H1 (cell line): ENCODE measurements at regions not wholly inside any gene's neighbourhood (a gene's known extent, or its start where the extent isn't known, plus 50 kb on each side); places are given as distances from the start of the nearest gene placed in this dataset.
A peak's percentile ranks its signal among the peaks of the same experiment; 100 is the strongest.

Experiments used
- CTCF ChIA-PET: fragments of 300-600 bp; sonication (Branson Sonifier 250); formaldehyde crosslinking; loops from one replicate; lab custom pipeline; 2021; ENCODE audit not compliant: partially characterized antibody; lab: Charles Lee
- POLR2A ChIA-PET: fragments of 300-600 bp; sonication (Branson Sonifier 250); formaldehyde crosslinking; loops from one replicate; lab custom pipeline; 2021; ENCODE audit warnings: inconsistent platforms; ENCODE audit not compliant: partially characterized antibody; lab: Charles Lee
- DNase-seq, 2 experiments: peaks; one replicate each; pipeline versions ENCODE4 v3.0.0 to v3.0.0-alpha.2; 2010 to 2022; ENCODE audit warnings: low spot score in 2 of 2, low read depth in 1 of 2, mixed read lengths in 1 of 2
- FAIRE-seq: peaks from 2 replicates; lab custom pipeline; 2011; peaks lifted over from hg19 to GRCh38; lab: Jason Lieb, UNC
- H2AFZ ChIP-seq: 2 replicates; pipeline ENCODE4 v1.8.1; 2012; ENCODE audit warnings: low read length, inconsistent platforms
- H2AK5ac ChIP-seq: 2 replicates; pipeline ENCODE4 v1.6.1; 2013; ENCODE audit warnings: low read depth, low read length
- H2BK120ac ChIP-seq: replicated peaks from 2 replicates; pipeline ENCODE3; 2013; ENCODE audit warnings: low read depth, low read length, inconsistent platforms
- H2BK12ac ChIP-seq: 2 replicates; pipeline ENCODE4 v1.6.1; 2013; ENCODE audit warnings: low read depth, low read length
- H2BK15ac ChIP-seq: 2 replicates; pipeline ENCODE4 v1.6.1; 2013; ENCODE audit warnings: low read length
- H2BK20ac ChIP-seq: 2 replicates; pipeline ENCODE4 v1.6.1; 2013; ENCODE audit warnings: low read length
- H2BK5ac ChIP-seq: 2 replicates; pipeline ENCODE4 v1.6.1; 2013; ENCODE audit warnings: low read depth, low read length
- H3K14ac ChIP-seq: 2 replicates; pipeline ENCODE4 v1.6.1; 2013; ENCODE audit warnings: inconsistent platforms; ENCODE audit not compliant: insufficient read length
- H3K18ac ChIP-seq: 2 replicates; pipeline ENCODE4 v1.6.1; 2013; ENCODE audit warnings: low read length; ENCODE audit errors: extremely low read depth
- H3K23ac ChIP-seq: 2 replicates; pipeline ENCODE4 v1.6.1; 2013; ENCODE audit warnings: inconsistent platforms; ENCODE audit not compliant: insufficient read length
- H3K23me2 ChIP-seq: 2 replicates; pipeline ENCODE4 v1.6.1; 2013; ENCODE audit warnings: low read depth, low read length
- H3K27ac ChIP-seq: 2 replicates; pipeline ENCODE4 v1.6.1; 2011; ENCODE audit warnings: low read depth, low read length, inconsistent platforms
- H3K27me3 ChIP-seq, 4 experiments: replicated peaks in 1 of 4; 1 replicate in 1 of 4; 2 replicates in 3 of 4; pipeline versions ENCODE4 v1.6.1 to v1.8.1; 2011 to 2013; ENCODE audit warnings: low read length in 3 of 4, mild to moderate bottlenecking in 3 of 4, inconsistent platforms in 2 of 4, mixed read lengths in 2 of 4, moderate library complexity in 1 of 4; ENCODE audit not compliant: control insufficient read depth in 3 of 4, insufficient read depth in 3 of 4; ENCODE audit errors: extremely low read depth in 1 of 4
- H3K36me3 ChIP-seq, 4 experiments: 2 replicates each; pipeline versions ENCODE4 v1.6.1 to v1.8.1; 2011 to 2013; ENCODE audit warnings: mild to moderate bottlenecking in 4 of 4, low read length in 3 of 4, moderate library complexity in 2 of 4, control low read depth in 1 of 4, inconsistent platforms in 1 of 4; ENCODE audit not compliant: insufficient read depth in 4 of 4, control insufficient read depth in 2 of 4
- H3K4ac ChIP-seq: replicated peaks from 2 replicates; pipeline ENCODE3; 2013; ENCODE audit warnings: low read length, low read depth, mixed read lengths, inconsistent platforms; ENCODE audit not compliant: insufficient read length
- H3K4me1 ChIP-seq, 4 experiments: replicated peaks in 1 of 4; 1 replicate in 1 of 4; 2 replicates in 3 of 4; pipeline versions ENCODE4 v1.6.1 to v1.8.1; 2011 to 2013; ENCODE audit warnings: low read length in 3 of 4, inconsistent platforms in 2 of 4, mixed read lengths in 1 of 4; ENCODE audit not compliant: insufficient read depth in 4 of 4, control insufficient read depth in 3 of 4
- H3K4me2 ChIP-seq, 2 experiments: 2 replicates each; pipeline versions ENCODE4 v1.6.1 to v1.8.1; 2011 to 2013; ENCODE audit warnings: low read depth in 2 of 2, low read length in 2 of 2, control low read depth in 1 of 2, inconsistent platforms in 1 of 2, mild to moderate bottlenecking in 1 of 2; ENCODE audit not compliant: insufficient read depth in 1 of 2
- H3K4me3 ChIP-seq, 4 experiments: fragments of 200-600, 300-600 bp in 1 of 4; sonication (generic), shearing (Covaris generic), sonication (Bioruptor Twin) in 1 of 4; 2 replicates each; pipeline versions ENCODE4 v1.5.1 to v1.8.1; 2011 to 2016; ENCODE audit warnings: low read length in 4 of 4, low read depth in 3 of 4, control low read depth in 2 of 4, inconsistent platforms in 2 of 4, mild to moderate bottlenecking in 2 of 4, mixed read lengths in 1 of 4, moderate library complexity in 1 of 4; ENCODE audit not compliant: insufficient read depth in 2 of 4; ENCODE audit errors: extremely low read depth in 1 of 4
- H3K56ac ChIP-seq: replicated peaks from 2 replicates; pipeline ENCODE3; 2013; ENCODE audit warnings: low read depth, mild to moderate bottlenecking, mixed read lengths, low read length, inconsistent platforms; ENCODE audit not compliant: insufficient read length
- H3K79me1 ChIP-seq: 2 replicates; pipeline ENCODE4 v1.6.1; 2013; ENCODE audit warnings: low read depth, low read length, control low read depth
- H3K79me2 ChIP-seq, 2 experiments: 2 replicates each; pipeline versions ENCODE4 v1.6.1 to v1.8.1; 2012 to 2013; ENCODE audit warnings: low read length in 2 of 2, mild to moderate bottlenecking in 2 of 2, inconsistent platforms in 1 of 2; ENCODE audit not compliant: insufficient read depth in 2 of 2, control insufficient read depth in 1 of 2
- H3K9ac ChIP-seq, 4 experiments: replicated peaks in 1 of 4; 1 replicate in 1 of 4; 2 replicates in 3 of 4; pipeline versions ENCODE4 v1.6.1 to v1.8.1; 2011 to 2013; ENCODE audit warnings: low read depth in 3 of 4, low read length in 3 of 4, control low read depth in 2 of 4, mild to moderate bottlenecking in 2 of 4, moderate library complexity in 2 of 4, inconsistent platforms in 1 of 4; ENCODE audit errors: extremely low read depth in 1 of 4
- H3K9me3 ChIP-seq, 2 experiments: 2 replicates each; pipeline versions ENCODE4 v1.6.1 to v1.8.1; 2012 to 2013; ENCODE audit warnings: mild to moderate bottlenecking in 2 of 2, moderate library complexity in 2 of 2, control low read depth in 1 of 2, inconsistent platforms in 1 of 2, low read depth in 1 of 2, low read length in 1 of 2, mixed read lengths in 1 of 2; ENCODE audit not compliant: insufficient read depth in 2 of 2
- H4K20me1 ChIP-seq, 2 experiments: replicated peaks in 1 of 2; 2 replicates each; pipeline versions ENCODE3 to v1.8.1; 2011 to 2013; ENCODE audit warnings: inconsistent platforms in 2 of 2, low read length in 2 of 2, mild to moderate bottlenecking in 1 of 2; ENCODE audit not compliant: insufficient read depth in 2 of 2, control insufficient read depth in 1 of 2
- H4K5ac ChIP-seq: 2 replicates; pipeline ENCODE4 v1.6.1; 2013; ENCODE audit warnings: low read length, low read depth, mixed read lengths, inconsistent platforms; ENCODE audit not compliant: insufficient read length
- H4K8ac ChIP-seq: 2 replicates; pipeline ENCODE4 v1.8.0; 2013; ENCODE audit warnings: mild to moderate bottlenecking, moderate library complexity, low read length, inconsistent platforms; ENCODE audit not compliant: insufficient read depth; ENCODE audit errors: extremely low read depth
- H4K91ac ChIP-seq: replicated peaks from 2 replicates; pipeline ENCODE3; 2013; ENCODE audit warnings: low read length, mixed read lengths, inconsistent platforms; ENCODE audit not compliant: insufficient read length
- BCL11A ChIP-seq, 2 experiments: IDR thresholded peaks; one replicate each; pipeline ENCODE4 v1.6.1; 2011; ENCODE audit warnings: low read depth in 2 of 2, low read length in 2 of 2, mild to moderate bottlenecking in 2 of 2
- CREB1 ChIP-seq: IDR thresholded peaks from 2 replicates; pipeline ENCODE4 v1.6.1; 2012; ENCODE audit warnings: inconsistent platforms
- CTCF ChIP-seq, 3 experiments: IDR thresholded peaks; 1 replicate in 2 of 3; 2 replicates in 1 of 3; pipeline versions ENCODE4 v1.5.1 to v1.6.1; 2011; ENCODE audit warnings: low read length in 3 of 3, mild to moderate bottlenecking in 3 of 3, inconsistent platforms in 2 of 3, low read depth in 1 of 3, moderate library complexity in 1 of 3; ENCODE audit not compliant: insufficient read depth in 1 of 3; ENCODE audit errors: control extremely low read depth in 1 of 3
- POLR2AphosphoS5 ChIP-seq: IDR thresholded peaks from 2 replicates; pipeline ENCODE4 v1.6.1; 2011; ENCODE audit warnings: low read depth, low read length
- RAD21 ChIP-seq, 2 experiments: IDR thresholded peaks in 1 of 2; conservative IDR thresholded peaks in 1 of 2; 2 replicates each; pipeline ENCODE4 v1.6.1; 2011; ENCODE audit warnings: low read depth in 2 of 2, low read length in 2 of 2, improper control_type of control experiment in 1 of 2, inconsistent platforms in 1 of 2, mild to moderate bottlenecking in 1 of 2, moderate library complexity in 1 of 2
- RBBP5 ChIP-seq: IDR thresholded peaks from 2 replicates; pipeline ENCODE4 v1.7.1; 2012; ENCODE audit warnings: low read depth, mild to moderate bottlenecking, inconsistent platforms, low read length, moderate library complexity, borderline replicate concordance
- TBP ChIP-seq: IDR thresholded peaks from 2 replicates; pipeline ENCODE4 v1.6.1; 2011; ENCODE audit warnings: low read depth, low read length, improper control_type of control experiment
- WGBS, 2 experiments: shearing (Covaris generic) in 1 of 2; methylation state at CpG; one replicate each; pipeline versions ENCODE4 v1.1.6 to v1.1.7; 2013 to 2015; ENCODE audit warnings: low lambda C conversion rate in 2 of 2, mixed read lengths in 2 of 2, inconsistent platforms in 1 of 2, low coverage in 1 of 2, missing lambda C conversion rate in 1 of 2; ENCODE audit not compliant: insufficient replicate concordance in 2 of 2, insufficient coverage in 1 of 2, insufficient read length in 1 of 2; ENCODE audit errors: extremely low coverage in 1 of 2, missing lambda C conversion rate in 1 of 2; 5-methylcytosine and 5-hydroxymethylcytosine counted together

- CTCF ChIA-PET: interaction anchor here (0.6 to 2.2 kb wide), 14 partner anchors 8 to 752 kb away, joined by 3 to 9 read pairs (median 3); no protein-coding TSS in a partner anchor
- WGBS, 2 experiments: 100% methylated on average over 2 of the region's 2 CpGs; no CpG with 5 or more reads in 1 of the 2 experiments
Measured at GRCh38 chr1:208997726-208998312, 585.7 kb upstream of the CAMK1G start.

More at GRCh38 chr1:208997726-208998312, 585.7 kb upstream of the CAMK1G start:
- H2BK12ac ChIP-seq: no peak overlapping the region
- no peak overlapping the region for H3K18ac ChIP-seq
- no peaks in the 10 kb centered on the region for H3K4me1 ChIP-seq
- H3K23ac ChIP-seq: no peak overlapping the region
- H3K79me2 ChIP-seq: no peaks in the 10 kb centered on the region
- H3K9me3 ChIP-seq: no peaks in the 10 kb centered on the region
- H3K14ac ChIP-seq: no peak overlapping the region
- H2BK120ac ChIP-seq: no peak overlapping the region
- H4K91ac ChIP-seq: no peak overlapping the region
- H3K27ac ChIP-seq: no peak overlapping the region
- no peaks in the 10 kb centered on the region for H3K36me3 ChIP-seq
- H2AK5ac ChIP-seq: no peak overlapping the region
- POLR2A ChIA-PET: no interaction called here
- no peak overlapping the region for H2BK20ac ChIP-seq
- H4K5ac ChIP-seq: no peak overlapping the region
- H3K56ac ChIP-seq: no peak overlapping the region
- H4K8ac ChIP-seq: no peak overlapping the region
- TF ChIP-seq CTCF (IDR thresholded peaks at IDR 0.05; ENCODE audit: control extremely low read depth in 1 of 3, insufficient read depth in 1 of 3, low read depth in 1 of 3, low read length in 3 of 3): peak in 1 of 3 experiments; percentile 38; a peak in 2 of 4 replicates
- no peak for TF ChIP-seq TBP
- TF ChIP-seq RAD21 (IDR thresholded peaks at IDR 0.05 in 1 of 2, conservative IDR thresholded peaks at IDR 0.05 in 1 of 2; ENCODE audit: low read depth in 2 of 2, low read length in 2 of 2): peak; percentile 39 to 44; a peak in 3 of 4 replicates
- TF ChIP-seq POLR2AphosphoS5: no peak
- no peak for TF ChIP-seq BCL11A (IDR thresholded peaks at IDR 0.05; ENCODE audit: low read depth in 2 of 2, low read length in 2 of 2)
- no peak for TF ChIP-seq RBBP5
- no peak for TF ChIP-seq CREB1
- no peaks in the 10 kb centered on the region for H4K20me1 ChIP-seq
- FAIRE-seq: no peak
- H2BK15ac ChIP-seq: no peak overlapping the region
- no peak overlapping the region for H2BK5ac ChIP-seq
- H3K27me3 ChIP-seq: no peaks in the 10 kb centered on the region
- H3K4me3 ChIP-seq: no peak overlapping the region
- H2AFZ ChIP-seq: no peak overlapping the region
- DNase-seq: no peak
- H3K9ac ChIP-seq: no peak overlapping the region
- no peak overlapping the region for H3K4ac ChIP-seq
- no peak overlapping the region for H3K4me2 ChIP-seq
- no peaks in the 10 kb centered on the region for H3K23me2 ChIP-seq
- no peaks in the 10 kb centered on the region for H3K79me1 ChIP-seq
